AG04449 (cell line): ENCODE measurements at regions not wholly inside any gene's neighbourhood (a gene's known extent, or its start where the extent isn't known, plus 50 kb on each side); places are given as distances from the start of the nearest gene placed in this dataset.

Source experiments
- CTCF ChIA-PET: fragments of 350-600 bp; formaldehyde crosslinking; extraction: SDS; loops from one replicate; lab custom pipeline; 2021; ENCODE audit warnings: antibody characterized with exemption; lab: Yijun Ruan, JAX
- POLR2A ChIA-PET: fragments of 400-600, 350-600 bp; formaldehyde crosslinking; extraction: SDS; loops from one replicate; lab custom pipeline; 2020; ENCODE audit warnings: antibody characterized with exemption, inconsistent platforms; lab: Yijun Ruan, JAX
- DNase-seq: peaks from one replicate; pipeline ENCODE4 v3.0.0-alpha.2; 2010; ENCODE audit warnings: low read depth, low spot score
- H3K4me3 ChIP-seq: 2 replicates; pipeline ENCODE4 v1.5.1; 2011; ENCODE audit warnings: low read depth, mild to moderate bottlenecking, control low read depth, low read length
- TF ChIP-seq, protein P1 (sequence below): IDR thresholded peaks from one replicate; pipeline ENCODE4 v1.5.1; 2011; ENCODE audit warnings: mild to moderate bottlenecking, moderate library complexity, low read length, control low read depth, inconsistent platforms; ENCODE audit not compliant: insufficient read depth; ENCODE audit errors: missing control alignments

DNA sequence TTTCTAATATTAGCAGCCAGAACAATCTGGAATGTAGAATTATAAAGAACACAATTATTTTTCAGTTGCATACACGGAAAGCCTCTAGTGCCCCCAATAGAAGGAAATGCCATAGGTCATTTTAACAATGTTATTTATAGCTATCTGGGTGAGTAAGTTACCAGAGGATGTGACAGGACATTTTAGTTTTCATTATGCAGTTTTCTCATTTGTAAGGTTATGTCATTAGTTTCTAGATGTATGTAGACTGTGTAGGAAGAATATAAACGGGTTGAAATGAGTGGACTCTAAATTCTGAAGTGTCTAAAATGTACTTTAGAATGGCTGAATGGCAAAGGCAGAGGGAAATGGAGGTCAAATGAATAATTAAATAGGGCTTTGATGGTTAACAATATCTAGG is 213.3 kb downstream of the DTHD1 start:
- no peak for DNase-seq
- ChIA-PET POLR2A (no interaction called here), CTCF (no interaction called here)
- H3K4me3 ChIP-seq = no peak overlapping the region
- TF ChIP-seq, protein P1, sequence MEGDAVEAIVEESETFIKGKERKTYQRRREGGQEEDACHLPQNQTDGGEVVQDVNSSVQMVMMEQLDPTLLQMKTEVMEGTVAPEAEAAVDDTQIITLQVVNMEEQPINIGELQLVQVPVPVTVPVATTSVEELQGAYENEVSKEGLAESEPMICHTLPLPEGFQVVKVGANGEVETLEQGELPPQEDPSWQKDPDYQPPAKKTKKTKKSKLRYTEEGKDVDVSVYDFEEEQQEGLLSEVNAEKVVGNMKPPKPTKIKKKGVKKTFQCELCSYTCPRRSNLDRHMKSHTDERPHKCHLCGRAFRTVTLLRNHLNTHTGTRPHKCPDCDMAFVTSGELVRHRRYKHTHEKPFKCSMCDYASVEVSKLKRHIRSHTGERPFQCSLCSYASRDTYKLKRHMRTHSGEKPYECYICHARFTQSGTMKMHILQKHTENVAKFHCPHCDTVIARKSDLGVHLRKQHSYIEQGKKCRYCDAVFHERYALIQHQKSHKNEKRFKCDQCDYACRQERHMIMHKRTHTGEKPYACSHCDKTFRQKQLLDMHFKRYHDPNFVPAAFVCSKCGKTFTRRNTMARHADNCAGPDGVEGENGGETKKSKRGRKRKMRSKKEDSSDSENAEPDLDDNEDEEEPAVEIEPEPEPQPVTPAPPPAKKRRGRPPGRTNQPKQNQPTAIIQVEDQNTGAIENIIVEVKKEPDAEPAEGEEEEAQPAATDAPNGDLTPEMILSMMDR = no peak

DNA sequence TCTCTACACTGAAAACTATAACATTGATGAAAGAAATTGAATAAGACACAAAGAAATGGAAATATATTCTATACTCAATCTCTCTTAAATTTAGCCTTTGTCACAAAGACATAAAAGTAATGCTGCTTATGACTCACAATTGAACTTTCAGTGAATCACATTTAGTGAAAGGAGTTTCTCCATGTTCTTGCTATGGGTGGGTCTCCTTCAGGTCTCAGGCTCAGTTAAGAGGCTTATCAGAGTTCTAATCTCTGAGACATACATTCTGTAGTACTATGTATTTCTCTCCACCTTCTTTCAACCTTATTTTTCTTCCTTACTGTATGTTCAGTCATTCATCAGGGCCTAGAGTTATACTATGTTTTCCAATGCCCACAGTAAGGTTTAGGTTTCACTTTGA is 220.9 kb downstream of the DTHD1 start:
- CTCF ChIA-PET = no interaction called here
- no peak for DNase-seq
- TF ChIP-seq, protein P1 = no peak
- POLR2A ChIA-PET = no interaction called here
- H3K4me3 ChIP-seq = no peak overlapping the region

DNA sequence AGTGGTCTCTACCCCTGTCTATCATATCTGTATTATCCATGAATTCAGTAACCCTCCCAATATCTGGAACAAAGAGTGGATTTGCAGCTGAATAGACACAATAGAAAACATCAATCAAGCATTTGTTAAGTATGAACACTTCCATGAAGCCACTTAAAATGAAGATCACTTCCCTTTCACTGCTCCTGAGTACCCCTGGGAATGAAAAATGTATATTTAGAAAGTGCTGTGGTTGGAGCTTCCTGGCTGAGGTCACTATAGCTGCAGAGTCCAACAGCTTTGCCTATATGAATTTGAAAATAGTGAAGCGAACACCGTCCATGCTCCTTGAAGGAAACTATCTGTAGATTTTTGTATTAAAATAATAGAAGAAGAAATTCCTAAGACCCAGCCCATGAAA is 227.0 kb downstream of the DTHD1 start:
- H3K4me3 ChIP-seq = no peak overlapping the region
- TF ChIP-seq, protein P1 = no peak
- CTCF ChIA-PET = no interaction called here
- no peak for DNase-seq
- POLR2A ChIA-PET = no interaction called here

DNA sequence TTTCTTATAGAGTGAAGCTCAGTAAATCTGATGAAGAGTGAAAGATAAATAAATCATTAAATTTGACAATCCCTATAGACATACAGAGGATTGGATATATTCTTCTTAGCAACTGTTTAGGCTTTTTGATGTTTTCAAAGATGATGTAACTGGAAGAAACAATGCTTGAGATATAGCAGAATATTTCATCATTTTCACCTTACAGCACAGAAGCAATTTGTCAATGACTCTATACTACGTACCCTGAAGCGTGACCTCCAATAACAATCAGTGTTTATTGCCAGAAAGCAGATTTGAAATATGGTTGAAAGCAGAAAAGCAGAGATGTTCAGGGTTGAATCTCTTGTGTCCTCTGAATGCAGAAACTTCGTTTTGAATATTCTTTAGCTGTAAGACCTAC is 228.4 kb downstream of the DTHD1 start:
- H3K4me3 ChIP-seq = no peak overlapping the region
- ChIA-PET CTCF (no interaction called here), POLR2A (no interaction called here)
- DNase-seq = no peak
- TF ChIP-seq, protein P1 = no peak

DNA sequence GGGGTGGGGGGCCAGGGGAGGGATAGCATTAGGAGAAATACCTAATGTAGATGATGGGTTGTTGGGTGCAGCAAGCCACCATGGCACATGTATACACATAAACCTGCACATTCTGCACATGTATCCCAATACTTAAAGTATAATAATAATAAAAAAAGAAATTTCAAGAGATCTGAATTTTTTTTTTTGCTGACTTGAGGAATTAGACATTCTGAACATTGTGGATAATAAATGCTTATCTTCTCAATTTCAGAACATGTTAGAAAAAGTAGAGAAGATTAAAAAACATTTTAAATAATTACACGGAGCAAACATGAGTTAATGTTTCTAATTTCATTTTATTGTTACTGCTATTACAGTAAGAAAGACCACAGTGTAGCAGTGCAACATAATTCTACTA is 230.4 kb downstream of the DTHD1 start:
- DNase-seq = no peak
- H3K4me3 ChIP-seq = no peak overlapping the region
- ChIA-PET CTCF (no interaction called here), POLR2A (no interaction called here)
- TF ChIP-seq, protein P1 = no peak

DNA sequence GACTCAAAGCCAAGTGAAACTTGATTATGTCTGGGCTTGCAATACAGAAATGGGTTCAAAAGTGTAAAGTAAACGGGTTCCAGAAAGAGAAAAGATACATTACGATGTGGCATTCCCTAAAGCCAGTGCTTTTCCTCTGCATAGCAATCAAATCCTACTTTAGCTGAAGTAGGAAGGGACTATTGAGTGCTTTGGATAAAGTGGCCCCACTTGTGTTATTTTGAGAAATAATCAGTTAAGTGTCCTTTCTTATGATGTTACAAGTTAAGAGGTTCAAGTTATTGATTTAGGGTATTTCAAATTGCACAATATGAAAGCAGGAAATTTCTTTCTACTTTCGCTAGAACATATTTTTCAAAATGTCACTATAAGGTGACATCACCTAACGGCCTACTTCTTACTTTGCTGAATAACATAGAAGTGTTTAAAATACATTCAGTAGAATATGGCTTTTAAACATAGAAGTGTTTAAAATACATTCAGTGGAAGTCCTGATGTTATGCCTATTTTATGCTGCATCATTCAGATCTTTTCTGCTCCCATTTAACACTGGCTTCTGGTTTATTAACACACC is 235.2 kb downstream of the DTHD1 start:
- no peak overlapping the region for H3K4me3 ChIP-seq
- TF ChIP-seq, protein P1 = no peak
- DNase-seq = no peak
- ChIA-PET POLR2A (no interaction called here), CTCF (no interaction called here)
